Activated CD4-positive, CD25-positive, alpha-beta regulatory T cell treated with anti-CD3 and anti-CD28 coated beads, Interleukin-2, amount 50 U/mL, for 24 hours (primary cell): ENCODE measurements at regions not wholly inside any gene's neighbourhood (a gene's known extent, or its start where the extent isn't known, plus 50 kb on each side); places are given as distances from the start of the nearest gene placed in this dataset.
"Not testable (repeated sequence)": the region's sequence is repeated elsewhere in the genome, so short reads cannot be mapped to it uniquely, and the experiment has no call there.

Experiments used
- ATAC-seq, 2 donors: fragments of 150-1000 bp; cut with Tn5 transposase; one replicate each; pipeline ENCODE4 v1.10.0; 2021; ENCODE audit warnings: mild to moderate bottlenecking in 1 of 2, moderate library complexity in 1 of 2

GRCh38 chr13:111646456-111646855 is 326.0 kb downstream of the TEX29 start:
- ATAC-seq = no peak

GRCh38 chr13:111648885-111649284 is 328.4 kb downstream of the TEX29 start:
- no peak for ATAC-seq

- no peak for ATAC-seq
Measured at GRCh38 chr13:111650626-111651025, 330.2 kb downstream of the TEX29 start.

GRCh38 chr13:111652676-111653075 is 332.2 kb downstream of the TEX29 start:
- no peak for ATAC-seq

- ATAC-seq = no peak
Measured at GRCh38 chr13:111654531-111654930, 334.1 kb downstream of the TEX29 start.

GRCh38 chr13:111656439-111656838 is 336.0 kb downstream of the TEX29 start:
- ATAC-seq = no peak

- ATAC-seq = no peak
Measured at GRCh38 chr13:111657013-111657412, 336.6 kb downstream of the TEX29 start.

- no peak for ATAC-seq
Measured at GRCh38 chr13:111658145-111659100, 338.0 kb downstream of the TEX29 start.

GRCh38 chr13:111659219-111659775 is 338.9 kb downstream of the TEX29 start:
- no peak for ATAC-seq

GRCh38 chr13:111659842-111660241 is 339.4 kb downstream of the TEX29 start:
- ATAC-seq = no peak

GRCh38 chr13:111661052-111661451 is 340.6 kb downstream of the TEX29 start:
- ATAC-seq = no peak

GRCh38 chr13:111661776-111662175 is 341.3 kb downstream of the TEX29 start:
- ATAC-seq = no peak

- ATAC-seq = no peak
Measured at GRCh38 chr13:111662451-111662850, 342.0 kb downstream of the TEX29 start.

GRCh38 chr13:111662895-111663294 is 342.5 kb downstream of the TEX29 start:
- no peak for ATAC-seq

GRCh38 chr13:111663505-111663904 is 343.1 kb downstream of the TEX29 start:
- no peak for ATAC-seq

GRCh38 chr13:111663953-111664421 is 343.5 kb downstream of the TEX29 start:
- no peak for ATAC-seq

GRCh38 chr13:111664696-111665095 is 344.3 kb downstream of the TEX29 start:
- no peak for ATAC-seq

- no peak for ATAC-seq
Measured at GRCh38 chr13:111665691-111666095, 345.3 kb downstream of the TEX29 start.

- ATAC-seq = no peak
Measured at GRCh38 chr13:111666164-111666776, 345.8 kb downstream of the TEX29 start.

- ATAC-seq = no peak
Measured at GRCh38 chr13:111667757-111668156, 347.3 kb downstream of the TEX29 start.

- no peak for ATAC-seq
Measured at GRCh38 chr13:111668451-111668850, 348.0 kb downstream of the TEX29 start.

GRCh38 chr13:111672198-111672597 is 351.8 kb downstream of the TEX29 start:
- not testable (repeated sequence) for ATAC-seq

GRCh38 chr13:111678120-111678882 is 357.9 kb downstream of the TEX29 start:
- ATAC-seq = not testable (repeated sequence)
